Neutrophil (primary cell): ENCODE measurements at regions not wholly inside any gene's neighbourhood (a gene's known extent, or its start where the extent isn't known, plus 50 kb on each side); places are given as distances from the start of the nearest gene placed in this dataset.

ENCODE experiments used
- H3K27ac ChIP-seq: fragments of 200-600 bp; sonication (generic); 2 replicates; pipeline ENCODE4 v1.5.1; 2016; ENCODE audit warnings: mild to moderate bottlenecking, moderate library complexity
- H3K27me3 ChIP-seq: fragments of 200-600 bp; sonication (generic); 2 replicates; pipeline ENCODE4 v1.6.0; 2016; ENCODE audit warnings: mild to moderate bottlenecking
- H3K36me3 ChIP-seq: fragments of 200-600 bp; sonication (generic); 2 replicates; pipeline ENCODE4 v1.5.1; 2017
- H3K4me1 ChIP-seq, 2 experiments: fragments of 200-600 bp in 1 of 2; sonication (generic) in 1 of 2; 1 replicate in 1 of 2; 2 replicates in 1 of 2; pipeline versions ENCODE4 v1.5.1 to v1.6.1; 2013 to 2016; ENCODE audit warnings: low read depth in 1 of 2, low read length in 1 of 2, mild to moderate bottlenecking in 1 of 2, moderate library complexity in 1 of 2; ENCODE audit not compliant: control insufficient read depth in 1 of 2, insufficient read depth in 1 of 2
- H3K4me3 ChIP-seq, 2 experiments: fragments of 200-600 bp in 1 of 2; sonication (generic) in 1 of 2; 1 replicate in 1 of 2; 2 replicates in 1 of 2; pipeline ENCODE4 v1.5.1; 2013 to 2016; ENCODE audit warnings: low read depth in 1 of 2, low read length in 1 of 2, mild to moderate bottlenecking in 1 of 2, moderate library complexity in 1 of 2
- H3K9me3 ChIP-seq: fragments of 200-600 bp; sonication (generic); 2 replicates; pipeline ENCODE4 v1.5.1; 2016
- CTCF ChIP-seq: fragments of 200-600 bp; sonication (generic); IDR thresholded peaks from 2 replicates; pipeline ENCODE4 v1.5.1; 2016; ENCODE audit warnings: antibody characterized with exemption

GRCh38 chr6:8658416-8658815, 223.1 kb upstream of the SLC35B3 start:
- no peak for TF ChIP-seq CTCF
- Histone ChIP-seq H3K36me3 (no peaks in the 10 kb centered on the region), H3K4me1 (no peaks in the 10 kb centered on the region), H3K4me3 (no peak overlapping the region), H3K27ac (no peak overlapping the region), H3K9me3 (no peaks in the 10 kb centered on the region), H3K27me3 (no peaks in the 10 kb centered on the region)

GRCh38 chr6:8657522-8657921, 222.2 kb upstream of the SLC35B3 start:
- no peaks in the 10 kb centered on the region for H3K9me3 ChIP-seq
- no peak overlapping the region for H3K27ac ChIP-seq
- H3K36me3 ChIP-seq, result no peaks in the 10 kb centered on the region
- H3K4me3 ChIP-seq, result no peak overlapping the region
- TF ChIP-seq CTCF, result no peak
- H3K4me1 ChIP-seq, result no peaks in the 10 kb centered on the region
- no peaks in the 10 kb centered on the region for H3K27me3 ChIP-seq

- TF ChIP-seq CTCF, result no peak
- H3K27ac ChIP-seq, result no peak overlapping the region
Observed at GRCh38 chr6:8655670-8656454, 220.5 kb upstream of the SLC35B3 start.

GRCh38 chr6:8652710-8653109, 217.4 kb upstream of the SLC35B3 start:
- Histone ChIP-seq H3K4me3 (no peak overlapping the region), H3K9me3 (no peaks in the 10 kb centered on the region), H3K36me3 (no peaks in the 10 kb centered on the region), H3K27ac (no peak overlapping the region), H3K4me1 (no peaks in the 10 kb centered on the region), H3K27me3 (no peaks in the 10 kb centered on the region)
- no peak for TF ChIP-seq CTCF

More at GRCh38 chr6:8655670-8656454, 220.5 kb upstream of the SLC35B3 start:
- no peaks in the 10 kb centered on the region for H3K36me3 ChIP-seq
- no peaks in the 10 kb centered on the region for H3K9me3 ChIP-seq
- no peaks in the 10 kb centered on the region for H3K27me3 ChIP-seq
- no peak overlapping the region for H3K4me3 ChIP-seq
- H3K4me1 ChIP-seq, result no peaks in the 10 kb centered on the region

- H3K36me3 ChIP-seq, result no peaks in the 10 kb centered on the region
Observed at GRCh38 chr6:8651998-8652397, 216.7 kb upstream of the SLC35B3 start.

More at GRCh38 chr6:8651998-8652397, 216.7 kb upstream of the SLC35B3 start:
- Histone ChIP-seq H3K4me3 (no peak overlapping the region), H3K4me1 (no peaks in the 10 kb centered on the region), H3K9me3 (no peaks in the 10 kb centered on the region), H3K27ac (no peak overlapping the region), H3K27me3 (no peaks in the 10 kb centered on the region)
- TF ChIP-seq CTCF, result no peak
